OCI-LY7 (cell line): ENCODE measurements at regions not wholly inside any gene's neighbourhood (a gene's known extent, or its start where the extent isn't known, plus 50 kb on each side); places are given as distances from the start of the nearest gene placed in this dataset.

Experiments used
- EZH2phosphoT487 ChIP-seq: fragments of 200-600 bp; sonication (generic); IDR thresholded peaks from 2 replicates; pipeline ENCODE4 v1.6.1; 2018; ENCODE audit warnings: low read depth, borderline replicate concordance, mild to moderate bottlenecking, mixed run types, antibody characterized with exemption, low read length, moderate library complexity, mixed read lengths
- TF ChIP-seq, protein P1 (sequence below): fragments of 200-600 bp; sonication (generic); conservative IDR thresholded peaks from 2 replicates; pipeline ENCODE4 v1.5.1; 2014; ENCODE audit warnings: mild to moderate bottlenecking, antibody characterized with exemption, low read length, moderate library complexity, mixed read lengths

DNA sequence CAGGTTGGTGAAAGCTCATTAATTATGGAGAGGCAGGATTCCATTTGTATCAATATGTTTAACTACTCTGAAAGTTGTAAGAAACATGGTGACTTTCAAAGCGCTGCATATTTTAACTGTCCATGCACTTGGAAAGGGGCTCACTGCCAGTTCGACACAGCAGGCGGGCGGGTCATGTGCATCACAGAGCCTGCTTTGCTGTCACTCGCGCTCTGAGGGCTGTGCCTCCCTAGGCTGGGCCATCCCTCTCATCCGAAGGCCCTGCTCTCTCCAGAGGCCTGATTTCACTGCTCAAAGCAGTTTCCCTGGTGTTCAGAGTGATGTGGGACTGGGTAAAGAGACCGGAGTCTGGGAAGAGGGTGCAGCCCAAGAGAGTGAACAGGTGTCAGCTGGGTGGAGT is 422.0 kb upstream of the MON1B start:
- TF ChIP-seq, protein P1, sequence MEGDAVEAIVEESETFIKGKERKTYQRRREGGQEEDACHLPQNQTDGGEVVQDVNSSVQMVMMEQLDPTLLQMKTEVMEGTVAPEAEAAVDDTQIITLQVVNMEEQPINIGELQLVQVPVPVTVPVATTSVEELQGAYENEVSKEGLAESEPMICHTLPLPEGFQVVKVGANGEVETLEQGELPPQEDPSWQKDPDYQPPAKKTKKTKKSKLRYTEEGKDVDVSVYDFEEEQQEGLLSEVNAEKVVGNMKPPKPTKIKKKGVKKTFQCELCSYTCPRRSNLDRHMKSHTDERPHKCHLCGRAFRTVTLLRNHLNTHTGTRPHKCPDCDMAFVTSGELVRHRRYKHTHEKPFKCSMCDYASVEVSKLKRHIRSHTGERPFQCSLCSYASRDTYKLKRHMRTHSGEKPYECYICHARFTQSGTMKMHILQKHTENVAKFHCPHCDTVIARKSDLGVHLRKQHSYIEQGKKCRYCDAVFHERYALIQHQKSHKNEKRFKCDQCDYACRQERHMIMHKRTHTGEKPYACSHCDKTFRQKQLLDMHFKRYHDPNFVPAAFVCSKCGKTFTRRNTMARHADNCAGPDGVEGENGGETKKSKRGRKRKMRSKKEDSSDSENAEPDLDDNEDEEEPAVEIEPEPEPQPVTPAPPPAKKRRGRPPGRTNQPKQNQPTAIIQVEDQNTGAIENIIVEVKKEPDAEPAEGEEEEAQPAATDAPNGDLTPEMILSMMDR: no peak
- no peak for TF ChIP-seq EZH2phosphoT487
